ENCODE measurements at regions not wholly inside any gene's neighbourhood (a gene's known extent, or its start where the extent isn't known, plus 50 kb on each side); places are given as distances from the start of the nearest gene placed in this dataset.
"Not testable (repeated sequence)": the region's sequence is repeated elsewhere in the genome, so short reads cannot be mapped to it uniquely, and the experiment has no call there.

DNA sequence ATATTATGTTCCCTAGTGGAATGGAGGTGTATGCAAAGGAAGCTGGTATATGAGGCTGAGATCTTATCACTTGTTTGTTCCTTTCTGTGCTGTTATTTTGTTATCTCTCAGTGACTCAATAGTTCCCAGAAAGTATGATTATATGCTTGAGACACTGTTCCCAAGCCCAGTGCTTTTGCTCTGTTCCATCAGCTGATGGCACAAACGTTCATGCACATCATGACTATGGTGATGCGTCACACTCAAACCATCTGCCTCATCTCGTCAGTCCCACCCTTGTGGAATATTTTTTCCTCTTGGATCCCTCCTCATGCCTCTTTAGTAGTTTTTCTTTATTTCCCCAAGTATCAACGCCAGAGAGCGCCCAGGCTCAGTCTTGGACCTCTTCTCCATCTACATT lies 786.9 kb downstream of the AACS start:
- H3K4me3 Mint-ChIP-seq = no peak overlapping the region
- no peaks in the 10 kb centered on the region for H3K27me3 Mint-ChIP-seq
- no peak for ATAC-seq (ENCODE audit: low read depth in 2 of 2)
- no peaks in the 10 kb centered on the region for H3K27me3 ChIP-seq (ENCODE audit: control insufficient read depth, insufficient read depth, low read length)
- H3K4me3 ChIP-seq (ENCODE audit: low read depth, low read length) = no peak overlapping the region
- H3K27ac ChIP-seq (ENCODE audit: insufficient read depth, low read length, poor library complexity, severe bottlenecking) = no peak overlapping the region
- peaks cover 0 to 11% (median 3%) of the 10 kb centered on the region in 7 donors for H3K9me3 Mint-ChIP-seq
- H3K4me1 ChIP-seq (ENCODE audit: control insufficient read depth, insufficient read depth, low read length, poor library complexity, severe bottlenecking) = no peaks in the 10 kb centered on the region
- DNase-seq = no peak
- no peaks in the 10 kb centered on the region for H3K4me1 Mint-ChIP-seq
- H3K9me3 ChIP-seq (ENCODE audit: control insufficient read depth in 2 of 2, low read length in 2 of 2) = no peaks in the 10 kb centered on the region
- no peaks in the 10 kb centered on the region for H3K36me3 ChIP-seq (ENCODE audit: control insufficient read depth, insufficient read depth, low read length)
- H3K27ac Mint-ChIP-seq = no peak overlapping the region
- H3K36me3 Mint-ChIP-seq = no peaks in the 10 kb centered on the region

DNA sequence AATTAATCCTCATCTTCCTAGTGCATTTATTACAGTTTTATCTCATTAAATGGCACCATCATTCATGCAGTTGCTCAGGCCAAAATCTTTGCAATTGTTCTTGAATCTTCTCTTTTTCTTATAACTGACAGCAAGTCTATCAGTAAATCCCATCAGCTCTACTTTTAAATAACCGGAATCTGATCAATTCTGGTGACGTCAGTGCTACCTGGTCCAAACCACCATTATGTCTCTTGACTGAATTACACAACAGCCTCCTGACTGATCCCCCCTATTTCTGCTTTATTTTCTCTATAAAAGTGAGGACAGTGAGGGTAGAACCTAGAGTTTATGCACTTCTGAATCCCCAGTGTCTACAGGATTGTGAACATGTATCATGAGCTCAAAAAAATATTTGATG lies 787.4 kb downstream of the AACS start:
- Histone ChIP-seq H3K4me3 (ENCODE audit: low read depth, low read length) (no peak overlapping the region), H3K9me3 (ENCODE audit: control insufficient read depth in 2 of 2, low read length in 2 of 2) (no peaks in the 10 kb centered on the region), H3K4me1 (ENCODE audit: control insufficient read depth, insufficient read depth, low read length, poor library complexity, severe bottlenecking) (no peaks in the 10 kb centered on the region), H3K27ac (ENCODE audit: insufficient read depth, low read length, poor library complexity, severe bottlenecking) (no peak overlapping the region), H3K36me3 (ENCODE audit: control insufficient read depth, insufficient read depth, low read length) (no peaks in the 10 kb centered on the region), H3K27me3 (ENCODE audit: control insufficient read depth, insufficient read depth, low read length) (no peaks in the 10 kb centered on the region)
- Mint-ChIP-seq H3K4me3 (no peak overlapping the region), H3K9me3 (peaks cover 0 to 10% (median 4%) of the 10 kb centered on the region in 7 donors), H3K27me3 (no peaks in the 10 kb centered on the region), H3K4me1 (no peaks in the 10 kb centered on the region), H3K36me3 (no peaks in the 10 kb centered on the region), H3K27ac (no peak overlapping the region)
- DNase-seq (no peak), ATAC-seq (ENCODE audit: low read depth in 2 of 2) (no peak)

DNA sequence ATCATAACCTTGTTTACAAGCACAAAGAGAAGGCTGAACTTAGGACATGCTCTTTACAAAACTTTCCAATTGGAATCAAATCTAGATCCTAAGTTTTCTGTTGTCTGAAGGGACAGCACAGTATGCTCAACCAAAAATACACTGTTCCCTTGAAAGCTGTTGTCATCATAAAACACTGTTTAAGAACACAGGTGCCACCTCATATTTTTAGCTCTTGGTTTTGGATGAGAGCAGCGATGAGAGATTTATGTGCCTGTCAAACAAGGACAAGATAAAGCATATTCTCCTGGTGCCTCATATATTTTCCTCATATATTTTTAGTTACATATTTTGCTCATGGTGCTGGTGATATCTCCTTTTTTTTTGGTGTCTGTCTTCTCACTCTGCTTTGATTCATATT lies 788.4 kb downstream of the AACS start:
- Histone ChIP-seq H3K4me3 (ENCODE audit: low read depth, low read length) (no peak overlapping the region), H3K27ac (ENCODE audit: insufficient read depth, low read length, poor library complexity, severe bottlenecking) (no peak overlapping the region), H3K9me3 (ENCODE audit: control insufficient read depth in 2 of 2, low read length in 2 of 2) (no peaks in the 10 kb centered on the region), H3K4me1 (ENCODE audit: control insufficient read depth, insufficient read depth, low read length, poor library complexity, severe bottlenecking) (no peaks in the 10 kb centered on the region), H3K36me3 (ENCODE audit: control insufficient read depth, insufficient read depth, low read length) (no peaks in the 10 kb centered on the region), H3K27me3 (ENCODE audit: control insufficient read depth, insufficient read depth, low read length) (no peaks in the 10 kb centered on the region)
- no peaks in the 10 kb centered on the region for H3K36me3 Mint-ChIP-seq
- no peak overlapping the region for H3K27ac Mint-ChIP-seq
- H3K4me3 Mint-ChIP-seq = no peak overlapping the region
- peaks cover 0 to 10% (median 4%) of the 10 kb centered on the region in 7 donors for H3K9me3 Mint-ChIP-seq
- no peak for DNase-seq
- H3K4me1 Mint-ChIP-seq = no peaks in the 10 kb centered on the region
- no peak for ATAC-seq (ENCODE audit: low read depth in 2 of 2)
- H3K27me3 Mint-ChIP-seq = no peaks in the 10 kb centered on the region

DNA sequence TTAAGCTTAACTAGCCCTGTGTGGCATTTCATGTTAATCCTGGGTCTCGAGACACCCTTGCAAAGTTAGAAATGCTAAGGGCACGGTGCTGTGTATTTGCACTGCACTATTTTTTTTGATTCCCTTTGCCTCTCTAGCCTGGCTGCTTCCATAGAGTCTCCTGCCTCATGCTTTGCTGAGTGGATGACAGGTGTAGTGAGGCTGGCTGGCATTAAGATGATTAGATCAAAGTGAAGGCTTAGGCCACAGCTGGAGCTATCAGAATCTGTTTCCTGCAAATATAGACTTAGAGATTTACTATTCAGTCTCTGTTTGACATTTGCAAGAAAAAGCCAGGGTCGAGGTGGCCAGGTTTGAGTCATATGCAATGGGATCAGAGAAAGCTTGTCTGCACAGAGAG lies 791.1 kb downstream of the AACS start:
- H3K36me3 ChIP-seq (ENCODE audit: control insufficient read depth, insufficient read depth, low read length) = no peaks in the 10 kb centered on the region
- Mint-ChIP-seq H3K4me1 (no peaks in the 10 kb centered on the region), H3K27me3 (no peaks in the 10 kb centered on the region), H3K9me3 (peaks cover 0 to 14% (median 0%) of the 10 kb centered on the region in 7 donors), H3K36me3 (no peaks in the 10 kb centered on the region), H3K4me3 (no peak overlapping the region), H3K27ac (no peak overlapping the region)
- H3K27me3 ChIP-seq (ENCODE audit: control insufficient read depth, insufficient read depth, low read length) = no peaks in the 10 kb centered on the region
- no peak overlapping the region for H3K27ac ChIP-seq (ENCODE audit: insufficient read depth, low read length, poor library complexity, severe bottlenecking)
- ATAC-seq (ENCODE audit: low read depth in 2 of 2) (no peak), DNase-seq (no peak)
- H3K4me3 ChIP-seq (ENCODE audit: low read depth, low read length) = no peak overlapping the region
- no peaks in the 10 kb centered on the region for H3K4me1 ChIP-seq (ENCODE audit: control insufficient read depth, insufficient read depth, low read length, poor library complexity, severe bottlenecking)
- H3K9me3 ChIP-seq (ENCODE audit: control insufficient read depth in 2 of 2, low read length in 2 of 2) = no peaks in the 10 kb centered on the region

DNA sequence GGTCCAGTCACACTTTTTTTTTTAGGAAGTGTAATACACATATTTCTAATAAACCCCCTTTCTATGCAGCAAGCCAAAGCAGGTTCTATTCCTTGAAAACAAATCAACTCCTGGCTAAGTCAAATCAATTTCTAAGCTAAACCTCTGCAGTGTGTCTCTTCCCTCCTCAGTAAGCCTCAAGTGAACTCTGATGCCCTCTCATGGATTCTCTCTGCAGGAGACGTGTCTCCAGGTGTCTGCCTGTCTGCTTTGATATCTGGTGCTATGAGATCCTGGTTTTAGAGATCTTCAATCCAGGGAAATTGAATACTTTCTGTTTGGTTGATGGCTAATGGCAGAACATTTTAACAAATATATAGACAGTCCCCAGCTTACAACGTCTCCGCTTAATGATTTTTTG lies 791.7 kb downstream of the AACS start:
- Mint-ChIP-seq H3K27me3 (no peaks in the 10 kb centered on the region), H3K4me1 (no peaks in the 10 kb centered on the region), H3K36me3 (no peaks in the 10 kb centered on the region), H3K4me3 (no peak overlapping the region), H3K9me3 (peaks cover 0 to 14% (median 0%) of the 10 kb centered on the region in 7 donors), H3K27ac (no peak overlapping the region)
- H3K36me3 ChIP-seq (ENCODE audit: control insufficient read depth, insufficient read depth, low read length) = no peaks in the 10 kb centered on the region
- H3K4me3 ChIP-seq (ENCODE audit: low read depth, low read length) = no peak overlapping the region
- no peak for DNase-seq
- no peak overlapping the region for H3K27ac ChIP-seq (ENCODE audit: insufficient read depth, low read length, poor library complexity, severe bottlenecking)
- H3K27me3 ChIP-seq (ENCODE audit: control insufficient read depth, insufficient read depth, low read length) = no peaks in the 10 kb centered on the region
- H3K4me1 ChIP-seq (ENCODE audit: control insufficient read depth, insufficient read depth, low read length, poor library complexity, severe bottlenecking) = no peaks in the 10 kb centered on the region
- no peaks in the 10 kb centered on the region for H3K9me3 ChIP-seq (ENCODE audit: control insufficient read depth in 2 of 2, low read length in 2 of 2)
- no peak for ATAC-seq (ENCODE audit: low read depth in 2 of 2)

DNA sequence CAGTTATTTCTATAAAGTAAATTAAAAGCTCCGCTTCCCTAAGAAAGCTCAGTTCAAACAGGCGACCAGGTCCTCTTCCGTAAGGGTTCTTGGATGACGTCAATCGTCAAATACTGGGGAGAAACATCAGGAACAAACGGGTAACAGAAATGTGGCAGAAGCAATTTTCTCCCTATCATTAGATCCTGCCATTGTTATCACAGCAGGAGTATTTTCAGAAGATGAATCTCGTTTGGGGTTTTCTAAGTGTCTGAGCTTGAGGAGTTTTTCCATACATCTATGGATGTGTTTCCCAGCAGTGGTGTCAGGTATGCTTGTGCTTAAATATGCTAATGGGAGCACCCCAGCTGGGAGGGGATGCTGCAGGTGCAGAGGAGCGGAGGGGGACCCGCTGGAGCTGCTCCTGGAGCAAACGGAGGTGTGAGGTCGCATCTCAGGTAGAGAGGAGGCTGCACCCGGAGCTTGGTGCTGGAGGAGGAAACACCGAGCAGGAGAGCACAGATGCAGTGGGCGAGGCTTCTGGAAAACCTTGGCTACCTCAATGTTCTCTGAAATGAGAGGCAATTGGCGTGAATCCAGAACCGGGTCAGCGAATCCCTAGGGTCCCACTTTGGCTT lies 795.5 kb downstream of the AACS start:
- Mint-ChIP-seq H3K36me3 (no peaks in the 10 kb centered on the region), H3K4me3 (no peak overlapping the region), H3K27me3 (no peaks in the 10 kb centered on the region), H3K27ac (no peak overlapping the region), H3K9me3 (peaks cover 0 to 12% (median 6%) of the 10 kb centered on the region in 7 donors), H3K4me1 (no peaks in the 10 kb centered on the region)
- Histone ChIP-seq H3K27me3 (ENCODE audit: control insufficient read depth, insufficient read depth, low read length) (no peaks in the 10 kb centered on the region), H3K4me1 (ENCODE audit: control insufficient read depth, insufficient read depth, low read length, poor library complexity, severe bottlenecking) (no peaks in the 10 kb centered on the region), H3K4me3 (ENCODE audit: low read depth, low read length) (no peak overlapping the region), H3K27ac (ENCODE audit: insufficient read depth, low read length, poor library complexity, severe bottlenecking) (no peak overlapping the region), H3K9me3 (ENCODE audit: control insufficient read depth in 2 of 2, low read length in 2 of 2) (no peaks in the 10 kb centered on the region), H3K36me3 (ENCODE audit: control insufficient read depth, insufficient read depth, low read length) (no peaks in the 10 kb centered on the region)
- no peak for DNase-seq
- ATAC-seq (ENCODE audit: low read depth in 2 of 2) = no peak

DNA sequence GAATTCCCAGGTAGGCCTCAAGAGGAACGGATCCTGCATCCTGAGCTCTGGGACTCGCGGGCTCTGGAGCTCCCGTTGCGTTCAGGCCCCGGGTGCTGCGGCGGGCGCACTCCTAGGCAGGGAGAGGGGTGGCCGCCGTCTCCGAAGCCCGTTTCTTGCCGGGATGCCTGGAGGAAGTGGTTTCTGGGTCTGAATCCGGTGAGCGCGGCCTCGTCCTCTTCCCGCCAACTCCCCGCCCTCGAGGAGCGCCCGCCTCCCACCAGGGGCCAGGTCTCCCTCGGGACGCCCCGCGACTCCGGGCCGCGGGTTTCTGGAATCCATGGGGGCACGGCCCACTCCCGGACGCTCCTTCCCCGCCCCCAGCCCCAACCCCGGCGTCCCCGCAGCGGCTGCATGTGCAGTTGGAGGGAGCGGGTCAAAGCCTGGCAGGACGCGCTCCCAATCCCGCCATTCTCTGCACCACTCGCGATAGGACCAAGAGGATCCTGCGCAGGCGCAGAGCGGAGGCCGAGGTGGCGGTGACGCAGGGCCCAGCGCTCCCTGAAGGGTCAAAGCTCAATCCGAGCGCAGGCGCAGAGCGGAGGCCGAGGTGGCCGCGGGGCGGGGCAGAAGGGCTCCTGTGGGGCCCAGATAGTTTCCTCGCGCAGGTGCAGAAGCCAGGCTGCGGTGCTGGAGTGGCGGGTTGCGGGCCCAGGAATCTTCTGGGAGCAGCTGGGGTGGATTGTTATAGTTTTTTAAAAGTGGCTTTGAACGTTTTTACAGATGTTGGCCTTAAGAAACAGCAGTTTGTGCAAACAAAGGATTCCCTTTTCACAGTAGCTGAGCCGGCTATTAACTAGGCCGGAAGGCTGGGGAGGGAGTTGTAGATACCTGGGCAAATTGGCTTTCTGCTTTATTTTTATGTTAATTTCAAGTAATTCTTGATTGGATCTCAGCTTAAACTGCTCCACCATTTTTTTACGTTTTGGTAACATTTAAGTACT lies 796.4 kb downstream of the AACS start:
- Mint-ChIP-seq H3K4me1 (no peaks in the 10 kb centered on the region), H3K27ac (no peak overlapping the region), H3K27me3 (no peaks in the 10 kb centered on the region), H3K36me3 (no peaks in the 10 kb centered on the region), H3K4me3 (no peak overlapping the region), H3K9me3 (peaks cover 0 to 12% (median 6%) of the 10 kb centered on the region in 7 donors)
- Histone ChIP-seq H3K27ac (ENCODE audit: insufficient read depth, low read length, poor library complexity, severe bottlenecking) (no peak overlapping the region), H3K36me3 (ENCODE audit: control insufficient read depth, insufficient read depth, low read length) (no peaks in the 10 kb centered on the region), H3K27me3 (ENCODE audit: control insufficient read depth, insufficient read depth, low read length) (no peaks in the 10 kb centered on the region), H3K4me1 (ENCODE audit: control insufficient read depth, insufficient read depth, low read length, poor library complexity, severe bottlenecking) (no peaks in the 10 kb centered on the region), H3K4me3 (ENCODE audit: low read depth, low read length) (no peak overlapping the region), H3K9me3 (ENCODE audit: control insufficient read depth in 2 of 2, low read length in 2 of 2) (no peaks in the 10 kb centered on the region)
- DNase-seq (no peak), ATAC-seq (ENCODE audit: low read depth in 2 of 2) (no peak)

DNA sequence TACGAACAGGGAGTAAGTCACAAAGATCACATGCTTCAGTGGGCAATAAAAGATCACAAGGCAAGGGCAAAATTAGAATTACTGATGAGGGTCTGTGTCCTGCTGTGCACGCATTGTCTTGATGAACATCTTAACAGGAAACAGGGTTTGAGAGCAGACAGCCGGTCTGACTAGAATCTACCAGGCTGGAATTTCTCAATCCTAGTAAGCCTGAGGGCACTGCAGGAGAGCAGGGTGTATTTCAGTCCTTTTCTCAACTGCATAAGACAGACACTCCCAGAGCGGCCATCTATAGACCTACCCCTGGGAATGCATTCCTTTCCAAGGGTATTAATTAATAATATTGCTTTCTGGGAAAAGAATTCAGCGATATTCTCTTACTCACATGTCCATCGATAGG lies 800.0 kb downstream of the AACS start:
- H3K36me3 Mint-ChIP-seq; H3K9me3 ChIP-seq (ENCODE audit: control insufficient read depth in 2 of 2, low read length in 2 of 2); H3K36me3 ChIP-seq (ENCODE audit: control insufficient read depth, insufficient read depth, low read length); H3K4me1 ChIP-seq (ENCODE audit: control insufficient read depth, insufficient read depth, low read length, poor library complexity, severe bottlenecking); H3K27me3 Mint-ChIP-seq; H3K4me1 Mint-ChIP-seq; H3K9me3 Mint-ChIP-seq; H3K27me3 ChIP-seq (ENCODE audit: control insufficient read depth, insufficient read depth, low read length); ATAC-seq (ENCODE audit: low read depth in 2 of 2); H3K4me3 Mint-ChIP-seq; H3K27ac Mint-ChIP-seq; H3K27ac ChIP-seq (ENCODE audit: insufficient read depth, low read length, poor library complexity, severe bottlenecking); H3K4me3 ChIP-seq (ENCODE audit: low read depth, low read length); DNase-seq: not testable (repeated sequence)
